Left ventricle myocardium inferior (tissue), 1 donor: ENCODE measurements at regions not wholly inside any gene's neighbourhood (a gene's known extent, or its start where the extent isn't known, plus 50 kb on each side); places are given as distances from the start of the nearest gene placed in this dataset.

Experiments used
- DNase-seq: peaks from one replicate; pipeline ENCODE4 v3.0.0-alpha.2; 2020
- H3K27ac ChIP-seq: fragments of 200-600 bp; replicated peaks from 2 replicates; pipeline ENCODE4 v1.8.0; 2021
- H3K27me3 ChIP-seq: fragments of 200-600 bp; 2 replicates; pipeline ENCODE4 v1.8.0; 2021; ENCODE audit warnings: low read depth
- H3K36me3 ChIP-seq: fragments of 200-600 bp; 2 replicates; pipeline ENCODE4 v1.8.0; 2021
- H3K4me1 ChIP-seq: fragments of 200-600 bp; 2 replicates; pipeline ENCODE4 v1.8.0; 2021
- H3K4me3 ChIP-seq: fragments of 200-600 bp; 2 replicates; pipeline ENCODE4 v1.8.0; 2021; ENCODE audit warnings: mild to moderate bottlenecking, moderate library complexity
- H3K9me3 ChIP-seq: fragments of 200-600 bp; replicated peaks from 2 replicates; pipeline ENCODE4 v1.8.0; 2021
- CTCF ChIP-seq: fragments of 200-600 bp; IDR thresholded peaks from 2 replicates; pipeline ENCODE4 v1.8.0; 2021; ENCODE audit warnings: antibody characterized with exemption, mild to moderate bottlenecking, borderline replicate concordance
- intact Hi-C: fragments of 100-400 bp; cut with micrococcal nuclease; formaldehyde crosslinking; loops from one replicate; pipeline ENCODE4 v1.11.0; 2022
- donor health status: DM: no; HTN: yes; CAD: no; lungs with severe emphysema.

- intact Hi-C loops, result loop anchor here (10.0 kb wide), 2 partner anchors 47 to 137 kb away; partner anchors contain the start of gene ANP32A
- Histone ChIP-seq H3K9me3 (no peaks in the 10 kb centered on the region), H3K36me3 (no peaks in the 10 kb centered on the region), H3K4me3 (no peak overlapping the region), H3K4me1 (peaks cover 5% of the 10 kb centered on the region), H3K27me3 (peaks cover 6% of the 10 kb centered on the region), H3K27ac (no peak overlapping the region)
- TF ChIP-seq CTCF, result no peak
- no peak for DNase-seq
Observed at GRCh38 chr15:68871507-68871906, 50.8 kb upstream of the ANP32A start.

- DNase-seq, result no peak
- intact Hi-C loops, result loop anchor here (5.0 to 10.0 kb wide), 3 partner anchors 50 to 322 kb away; partner anchors contain the start of gene ANP32A
- TF ChIP-seq CTCF, result no peak
- Histone ChIP-seq H3K27me3 (peaks cover 6% of the 10 kb centered on the region), H3K27ac (no peak overlapping the region), H3K4me3 (no peak overlapping the region), H3K9me3 (no peaks in the 10 kb centered on the region), H3K4me1 (peaks cover 5% of the 10 kb centered on the region), H3K36me3 (no peaks in the 10 kb centered on the region)
Observed at GRCh38 chr15:68874788-68875187, 54.1 kb upstream of the ANP32A start.

GRCh38 chr15:68875377-68876116 lies 54.8 kb upstream of the SPESP1 start:
- Histone ChIP-seq H3K36me3 (no peaks in the 10 kb centered on the region), H3K4me3 (peak overlapping the region; percentile 56), H3K27ac (no peak overlapping the region), H3K9me3 (no peaks in the 10 kb centered on the region), H3K4me1 (peaks cover 5% of the 10 kb centered on the region), H3K27me3 (peaks cover 6% of the 10 kb centered on the region)
- peak; percentile 91 for DNase-seq
- peak; percentile 88 for TF ChIP-seq CTCF
- intact Hi-C loops, result loop anchor here (5.0 to 10.0 kb wide), 3 partner anchors 51 to 323 kb away; partner anchors contain the start of gene ANP32A

- H3K36me3 ChIP-seq, result no peaks in the 10 kb centered on the region
- no peak for TF ChIP-seq CTCF
- H3K27me3 ChIP-seq, result no peaks in the 10 kb centered on the region
- DNase-seq, result no peak
- intact Hi-C loops, result loop anchor here (5.0 to 10.0 kb wide), 3 partner anchors 53 to 325 kb away; partner anchors contain the start of gene ANP32A
- H3K27ac ChIP-seq, result no peak overlapping the region
- peaks cover 5% of the 10 kb centered on the region for H3K4me1 ChIP-seq
- H3K4me3 ChIP-seq, result no peak overlapping the region
- no peaks in the 10 kb centered on the region for H3K9me3 ChIP-seq
Observed at GRCh38 chr15:68877626-68878025, 52.7 kb upstream of the SPESP1 start.

GRCh38 chr15:68880382-68880781 lies 49.9 kb upstream of the SPESP1 start:
- peaks cover 6% of the 10 kb centered on the region for H3K4me1 ChIP-seq
- no peak for DNase-seq
- intact Hi-C loops, result no loop called here
- H3K27me3 ChIP-seq, result no peaks in the 10 kb centered on the region
- no peak for TF ChIP-seq CTCF
- H3K4me3 ChIP-seq, result no peak overlapping the region
- no peaks in the 10 kb centered on the region for H3K9me3 ChIP-seq
- no peaks in the 10 kb centered on the region for H3K36me3 ChIP-seq
- no peak overlapping the region for H3K27ac ChIP-seq
